Stimulated activated CD8-positive, alpha-beta memory T cell treated with anti-CD3 and anti-CD28 coated beads, Interleukin-4, amount 100 ng/mL, for 1 hour (primary cell): ENCODE measurements at regions not wholly inside any gene's neighbourhood (a gene's known extent, or its start where the extent isn't known, plus 50 kb on each side); places are given as distances from the start of the nearest gene placed in this dataset.
"Not testable (repeated sequence)": the region's sequence is repeated elsewhere in the genome, so short reads cannot be mapped to it uniquely, and the experiment has no call there.

Experiments used
- DNase-seq, 2 donors: peaks; one replicate each; pipeline ENCODE4 v3.0.0-alpha.2; 2020; ENCODE audit warnings: low read depth in 2 of 2, low spot score in 1 of 2

DNA sequence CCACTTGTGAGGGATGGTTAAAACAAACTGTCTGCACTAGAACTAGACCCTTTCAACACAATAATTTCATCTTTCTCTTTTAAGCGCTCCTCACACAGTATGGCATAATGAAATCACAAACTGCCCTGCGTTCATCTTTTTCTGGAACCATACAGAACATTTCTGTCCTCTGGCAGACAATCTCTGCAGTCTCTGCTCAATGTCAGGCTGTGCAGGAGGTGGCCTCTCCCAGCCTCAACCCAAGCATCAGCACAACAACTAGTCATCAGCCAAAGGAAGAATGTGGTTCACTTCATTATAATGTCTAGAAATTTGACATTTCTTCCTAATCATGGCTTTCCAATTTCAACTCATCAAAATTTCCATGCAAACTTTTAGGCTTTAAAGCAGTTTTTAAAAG, 125.1 kb upstream of the STARD13 start:
- no peak for DNase-seq

DNA sequence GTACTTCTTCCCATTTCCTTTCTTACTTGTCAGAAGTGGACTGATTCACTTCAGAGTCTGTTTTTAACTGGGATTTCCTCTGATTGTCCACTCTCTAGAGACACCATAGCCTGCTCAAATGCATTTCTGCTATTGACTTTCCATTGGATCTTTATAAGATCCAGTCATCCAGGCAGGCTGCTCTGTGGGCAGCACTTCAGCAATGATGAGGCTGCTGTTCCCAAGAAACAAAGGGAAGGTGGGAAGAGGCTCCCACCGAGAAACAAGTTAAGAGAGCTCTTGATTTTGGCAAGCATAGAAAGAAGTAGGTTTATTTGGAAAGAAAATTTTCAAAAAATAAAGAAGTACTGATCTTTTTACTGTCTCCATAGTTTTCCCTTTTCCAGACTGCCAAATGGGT, 125.8 kb upstream of the STARD13 start:
- no peak for DNase-seq

DNA sequence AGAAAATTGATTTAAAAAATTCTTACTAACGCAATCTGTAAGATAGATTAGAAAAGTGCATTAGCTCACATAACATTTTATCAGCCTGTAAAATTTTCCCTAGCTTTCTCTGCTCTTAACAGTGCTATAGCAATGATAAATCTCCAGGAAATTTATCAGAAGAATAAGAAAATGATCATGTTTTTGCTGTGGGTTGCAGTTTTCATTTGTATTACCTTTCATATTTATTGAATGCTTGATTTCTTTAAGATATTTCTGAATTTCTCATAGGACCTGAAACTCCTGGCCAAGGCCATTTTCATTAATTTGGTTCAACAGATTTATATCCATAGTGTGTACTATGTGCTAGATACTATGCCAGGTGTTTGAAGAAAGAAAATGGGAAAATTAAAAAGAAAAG, 130.3 kb upstream of the STARD13 start:
- DNase-seq = no peak

DNA sequence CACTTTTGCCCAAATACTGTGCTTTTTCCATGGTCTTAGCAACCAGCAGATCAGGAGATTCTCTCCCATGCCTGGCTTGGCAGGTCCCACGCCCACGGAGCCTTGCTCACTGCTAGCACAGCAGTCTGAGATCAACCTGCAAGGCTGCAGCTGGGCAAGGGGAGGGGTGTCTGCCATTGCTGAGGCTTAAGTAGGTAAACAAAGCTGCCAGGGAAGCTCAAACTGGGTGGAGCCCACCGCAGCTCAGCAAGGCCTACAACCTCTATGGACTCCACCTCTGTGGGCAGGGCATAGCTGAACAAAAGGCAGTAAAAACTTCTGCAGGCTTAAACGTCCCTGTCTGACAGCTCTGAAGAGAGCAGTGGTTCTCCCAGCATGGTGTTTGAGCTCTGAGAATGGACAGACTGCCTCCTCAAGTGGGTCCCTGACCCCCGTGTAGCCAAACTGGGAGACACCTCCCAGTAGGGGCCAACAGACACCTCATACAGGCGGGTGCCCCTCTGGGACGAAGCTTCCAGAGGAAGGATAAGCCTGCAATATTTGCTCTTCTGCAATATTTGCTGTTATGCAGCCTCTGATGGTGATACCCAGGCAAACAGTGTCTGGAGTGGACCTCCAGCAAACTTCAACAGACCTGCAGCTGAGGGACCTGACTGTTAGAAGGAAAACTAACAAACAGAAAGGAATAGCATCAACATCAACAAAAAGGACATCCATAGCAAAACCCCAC, 132.8 kb upstream of the STARD13 start:
- DNase-seq = not testable (repeated sequence)

DNA sequence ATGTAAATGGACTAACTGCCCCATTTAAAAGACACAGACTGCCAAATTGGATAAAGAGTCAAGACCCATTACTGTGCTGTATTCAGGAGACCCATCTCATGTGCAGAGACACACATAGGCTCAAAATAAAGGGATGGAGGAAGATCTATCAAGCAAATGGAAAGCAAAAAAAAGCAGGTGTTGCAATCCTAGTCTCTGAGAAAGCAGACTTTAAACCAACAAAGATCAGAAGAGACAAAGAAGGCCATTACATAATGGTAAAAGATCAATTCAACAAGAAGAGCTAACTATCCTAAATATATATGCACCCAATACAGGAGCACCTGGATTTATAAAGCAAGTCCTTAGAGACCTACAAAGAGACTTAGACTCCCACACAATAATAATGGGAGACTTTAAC, 134.6 kb upstream of the STARD13 start:
- DNase-seq = not testable (repeated sequence)

DNA sequence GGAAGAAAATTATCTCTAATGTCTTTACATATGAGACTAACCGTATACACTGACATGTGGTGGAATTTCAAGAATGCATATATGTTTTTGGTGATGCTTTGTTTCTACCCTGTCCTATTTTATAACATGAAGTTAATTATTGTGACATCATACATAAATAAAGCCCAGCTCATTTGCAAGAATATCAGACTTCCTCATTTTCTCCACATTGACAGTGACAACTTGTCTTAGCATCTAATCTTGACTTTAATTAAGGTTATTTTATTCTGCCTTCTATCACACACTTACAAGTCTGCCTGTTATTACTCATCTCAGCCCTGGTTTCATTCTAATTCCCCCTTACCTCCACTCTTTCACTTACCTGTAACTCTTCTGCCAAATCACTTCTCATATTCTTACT, 140.6 kb upstream of the STARD13 start:
- no peak for DNase-seq

DNA sequence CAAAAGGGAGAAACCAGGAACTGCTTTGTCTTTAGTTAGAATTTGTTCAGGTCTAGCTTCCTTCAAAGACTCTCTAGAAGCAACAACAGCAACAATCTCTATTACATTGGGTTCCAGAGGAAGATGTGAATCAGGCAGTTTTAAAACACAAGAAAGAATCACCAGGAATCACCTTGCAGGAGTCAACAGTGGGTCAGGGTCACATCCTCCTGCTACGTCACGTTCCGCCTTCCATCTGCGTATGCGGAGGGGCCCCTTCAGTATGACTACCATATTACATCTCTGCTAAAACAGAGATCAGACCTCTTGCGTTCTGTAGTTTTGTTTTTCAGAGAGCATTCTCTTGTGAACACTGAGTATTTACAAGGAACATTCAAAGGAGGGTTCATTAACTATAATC, 147.8 kb upstream of the STARD13 start:
- no peak for DNase-seq

DNA sequence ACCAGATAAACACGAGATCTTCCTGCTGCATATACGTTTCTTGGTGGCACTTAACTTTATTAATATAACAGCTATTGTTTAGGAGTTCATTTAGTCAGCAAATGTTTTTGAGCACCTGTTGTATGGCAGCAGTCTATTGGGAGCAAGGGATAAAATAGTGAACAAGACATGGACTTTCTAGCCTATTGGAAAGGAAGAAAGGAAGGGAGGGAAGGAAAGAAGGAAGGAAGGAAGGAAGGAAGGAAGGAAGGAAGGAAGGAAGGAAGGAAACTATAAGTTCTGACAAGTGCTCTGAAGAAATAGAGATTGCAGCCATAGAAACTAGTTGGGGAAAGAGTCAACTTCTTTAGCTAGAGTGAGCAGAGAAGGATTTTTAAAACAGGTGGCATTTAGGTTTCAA, 149.1 kb upstream of the STARD13 start:
- DNase-seq = no peak

DNA sequence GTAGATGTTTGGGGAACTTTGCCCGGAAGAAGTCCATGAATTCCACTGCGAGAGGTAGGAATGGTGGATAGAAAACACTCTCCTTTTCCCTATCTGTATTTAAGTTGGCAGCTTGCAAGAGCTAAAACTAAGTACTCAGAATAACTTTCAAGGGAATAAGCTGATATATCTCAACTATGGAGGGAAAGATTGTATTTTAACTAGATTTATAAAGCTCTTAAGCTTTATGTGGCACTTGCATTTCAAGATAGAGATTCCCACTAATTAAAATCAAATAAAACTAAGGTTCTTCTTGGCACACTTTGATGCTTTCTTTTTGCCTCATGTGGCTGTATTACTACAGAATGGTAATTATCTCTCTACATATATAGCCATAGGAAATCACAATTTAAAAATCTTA, 149.7 kb upstream of the STARD13 start:
- DNase-seq = no peak

DNA sequence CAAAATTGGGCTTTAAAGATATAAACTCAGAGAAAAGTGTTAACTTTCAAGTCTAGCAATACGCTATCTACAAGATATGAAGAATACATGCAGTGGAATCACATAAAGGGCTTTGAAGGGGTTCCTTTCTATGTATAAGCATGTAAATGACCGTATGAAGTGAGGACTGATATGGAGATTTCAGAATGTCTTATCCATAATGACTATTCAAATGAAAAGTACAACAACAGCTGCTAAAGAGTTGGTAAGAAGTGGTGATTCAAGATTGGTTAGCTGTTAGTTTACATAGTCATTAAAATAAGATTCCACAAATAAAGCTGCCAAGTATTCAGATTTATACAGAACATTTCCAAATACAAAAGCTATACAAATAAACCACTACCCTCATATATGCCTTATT, 153.4 kb upstream of the STARD13 start:
- no peak for DNase-seq

DNA sequence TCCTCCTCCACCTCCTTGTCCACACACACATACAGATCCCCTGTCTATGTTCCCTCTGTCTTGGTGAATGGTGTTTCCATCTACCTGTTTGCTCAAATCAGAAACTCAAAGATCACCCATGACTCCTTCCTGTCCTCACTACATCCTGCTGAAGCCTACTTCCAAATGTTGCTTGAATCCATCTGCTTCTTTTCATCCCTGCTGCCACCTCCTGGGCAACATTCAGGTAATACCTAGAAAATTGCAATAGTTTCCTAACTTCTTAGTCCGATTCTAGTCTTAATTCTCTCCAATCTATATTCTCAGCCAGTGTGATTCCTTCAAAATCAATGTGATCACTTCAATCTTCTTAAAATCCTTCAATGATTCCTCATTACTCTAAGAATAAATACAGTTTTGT, 155.5 kb upstream of the STARD13 start:
- no peak for DNase-seq

DNA sequence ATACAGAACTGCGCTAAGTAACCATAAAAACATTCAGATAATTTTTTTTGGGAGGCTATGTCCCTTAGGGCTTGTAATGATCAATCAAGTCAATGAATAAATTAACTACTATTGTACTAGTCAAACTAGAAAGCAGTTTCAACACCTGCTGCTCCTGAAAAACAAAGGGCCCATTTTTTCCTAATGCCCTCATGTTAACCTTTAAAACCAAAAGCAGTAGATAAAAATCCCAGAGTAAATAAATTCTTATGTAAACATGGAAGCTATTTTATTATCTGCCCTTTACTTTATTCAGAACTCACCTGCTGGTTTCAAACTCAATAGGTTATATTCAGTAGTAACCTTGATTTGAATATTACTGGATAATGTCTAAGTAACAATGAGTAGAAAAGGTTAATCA, 159.5 kb upstream of the STARD13 start:
- no peak for DNase-seq

DNA sequence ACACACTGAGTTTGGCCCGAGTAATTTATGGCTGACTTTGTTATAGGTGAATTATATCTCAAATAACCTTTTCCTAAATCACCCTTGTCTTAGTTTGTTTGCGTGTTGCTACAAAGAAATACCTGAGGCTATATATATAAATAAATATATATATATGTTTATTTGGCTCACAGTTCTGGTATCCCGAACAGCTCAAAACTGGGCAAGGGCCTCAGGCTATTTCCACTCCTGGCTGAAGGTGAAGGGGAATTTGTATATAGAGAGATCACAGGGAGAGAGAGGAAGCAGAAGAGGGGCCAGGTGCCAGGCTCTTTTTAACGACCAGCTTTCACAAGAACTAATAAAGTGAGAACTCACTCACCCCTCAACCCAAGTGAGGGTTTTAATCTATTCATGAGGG, 159.9 kb upstream of the STARD13 start:
- no peak for DNase-seq

DNA sequence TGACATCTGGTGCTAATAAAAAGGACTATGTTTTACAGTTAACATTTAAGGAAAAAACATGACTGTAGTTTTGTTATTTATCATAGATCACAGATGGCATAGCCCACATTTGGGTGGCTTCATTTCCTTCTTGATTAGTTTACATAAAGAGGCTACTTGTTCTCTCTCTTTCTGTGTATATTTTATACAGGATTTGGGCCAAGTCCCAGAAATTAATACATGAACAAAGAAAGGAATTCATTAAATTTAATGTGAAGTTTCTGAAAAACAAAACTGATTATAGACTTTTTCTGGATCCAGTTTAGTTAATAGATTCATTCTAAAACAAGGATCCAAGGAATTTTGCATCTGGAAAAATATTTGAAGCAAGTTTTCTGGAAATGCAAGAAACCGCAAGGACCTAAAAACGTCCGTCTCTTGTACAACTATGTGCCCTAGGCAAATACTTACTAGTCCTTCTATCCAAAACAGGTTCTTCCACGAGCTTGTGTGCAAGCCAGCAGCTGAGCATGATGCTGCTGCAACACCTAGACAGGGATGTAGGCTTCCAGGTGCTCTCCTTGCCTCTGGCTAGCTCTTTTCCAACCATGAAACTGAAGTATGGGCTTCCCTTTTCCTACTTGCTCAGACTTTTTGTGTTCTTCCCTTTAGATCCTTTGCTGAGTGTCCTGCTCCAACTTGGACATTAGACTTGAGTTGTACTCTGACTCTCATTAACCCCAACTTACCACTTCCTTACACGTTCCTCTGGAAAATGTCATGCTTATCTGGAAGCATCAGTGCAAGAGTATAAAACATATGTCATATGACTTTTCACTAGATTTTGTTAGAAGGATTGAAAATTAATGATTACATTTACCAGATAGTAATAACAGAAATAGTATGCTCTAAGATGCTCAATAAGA, 161.5 kb upstream of the STARD13 start:
- DNase-seq = no peak

DNA sequence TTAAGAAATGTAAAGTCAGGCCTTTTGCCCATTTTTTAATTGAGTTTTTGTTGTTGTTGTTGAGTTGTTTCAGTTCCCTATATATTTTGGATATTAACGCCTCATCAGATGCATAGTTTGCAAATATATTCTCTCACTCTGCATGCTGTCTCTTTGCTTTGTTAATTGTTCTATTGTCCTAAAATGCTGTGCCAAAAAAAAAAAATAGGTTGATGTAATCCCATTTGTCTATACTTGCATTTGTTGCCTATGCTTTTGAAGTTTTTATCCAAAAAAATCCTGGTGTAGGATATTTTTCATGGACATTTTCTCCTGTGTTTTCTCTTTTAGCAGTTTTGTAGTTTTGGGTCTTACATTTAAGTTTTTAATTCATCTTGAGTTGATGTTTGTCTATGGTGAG, 163.3 kb upstream of the STARD13 start:
- DNase-seq = no peak

DNA sequence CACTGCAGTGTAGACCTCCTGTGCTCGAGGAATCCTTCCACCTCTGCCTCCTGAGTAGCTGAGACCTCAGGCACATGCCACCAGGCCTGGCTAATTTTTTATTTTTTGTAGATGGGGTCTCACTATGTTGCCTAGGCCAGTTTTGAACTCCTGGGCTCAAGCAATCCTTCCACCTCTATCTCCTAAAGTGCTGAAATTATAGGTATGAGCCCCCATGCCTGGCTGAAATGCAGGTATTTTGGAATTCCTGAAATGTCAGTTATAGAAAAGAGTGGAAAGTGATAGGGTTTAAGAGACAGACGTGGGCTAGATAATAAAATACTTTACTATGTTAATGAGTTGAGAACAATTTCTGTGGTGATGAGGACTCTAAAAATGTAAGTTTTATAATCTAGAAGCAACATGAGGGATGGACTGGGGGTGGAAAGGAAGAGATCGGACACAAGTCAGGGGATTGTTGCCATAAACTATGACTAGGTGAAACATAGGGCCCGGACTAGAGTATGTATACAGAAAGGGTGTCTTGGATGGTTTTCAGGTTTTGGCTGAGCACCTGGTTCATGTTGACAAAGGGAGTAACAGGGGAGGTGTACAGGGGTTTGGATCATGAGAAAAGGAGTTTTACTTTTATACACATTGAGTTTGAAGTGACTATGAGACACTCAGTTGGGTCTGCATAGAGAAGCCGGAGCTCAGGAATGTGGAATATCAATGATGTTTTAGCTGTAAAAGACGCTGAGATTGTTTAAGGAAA, 165.6 kb upstream of the STARD13 start:
- no peak for DNase-seq

DNA sequence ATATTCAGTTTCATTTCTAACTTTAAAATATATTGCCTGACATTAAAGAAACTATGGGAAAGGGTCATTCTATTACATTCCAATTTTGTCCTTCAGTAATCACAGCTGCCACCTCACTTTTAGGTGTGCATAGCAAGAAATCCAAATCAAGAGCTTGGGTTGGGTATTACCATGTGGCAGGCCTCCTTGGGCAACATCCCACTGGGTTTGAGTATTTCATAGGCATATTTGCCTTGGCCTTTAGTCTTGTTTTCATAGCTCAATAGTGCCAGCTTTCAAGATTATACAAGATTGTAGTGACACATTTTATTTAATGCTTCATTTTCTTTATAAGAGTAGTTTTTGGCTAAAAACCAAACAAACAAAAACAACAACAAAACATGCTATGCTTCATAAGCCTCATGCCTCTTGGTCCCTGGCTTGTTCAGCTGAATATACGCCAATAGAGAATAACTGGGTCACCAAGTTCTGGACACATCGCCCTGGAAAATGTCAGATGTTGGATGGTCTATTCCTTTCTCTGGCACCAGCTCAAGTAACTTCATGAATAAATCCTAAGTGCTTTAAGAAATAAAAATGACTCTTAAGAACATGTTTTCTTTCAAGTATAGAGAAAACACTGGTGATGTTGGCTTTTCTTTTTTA, 167.4 kb upstream of the STARD13 start:
- no peak for DNase-seq

DNA sequence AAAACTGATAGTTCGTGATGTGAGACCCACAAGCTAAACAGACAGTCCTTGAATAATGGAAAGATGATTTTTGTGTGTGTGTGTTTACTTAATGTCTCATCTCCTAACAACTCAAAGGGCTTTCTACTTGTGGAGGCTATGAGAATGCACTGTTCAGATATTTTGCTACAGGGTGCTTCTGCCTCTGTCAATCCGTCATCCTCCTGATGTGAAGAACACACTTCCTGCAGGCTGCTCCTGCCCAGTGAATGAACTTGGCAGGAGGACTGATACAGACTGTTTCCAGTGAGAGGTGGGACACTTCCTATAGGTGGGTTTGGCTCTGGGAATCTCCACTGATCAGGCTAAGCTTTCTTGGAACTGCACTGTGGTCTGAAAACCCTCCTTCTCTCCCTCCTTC, 168.4 kb upstream of the STARD13 start:
- no peak for DNase-seq

DNA sequence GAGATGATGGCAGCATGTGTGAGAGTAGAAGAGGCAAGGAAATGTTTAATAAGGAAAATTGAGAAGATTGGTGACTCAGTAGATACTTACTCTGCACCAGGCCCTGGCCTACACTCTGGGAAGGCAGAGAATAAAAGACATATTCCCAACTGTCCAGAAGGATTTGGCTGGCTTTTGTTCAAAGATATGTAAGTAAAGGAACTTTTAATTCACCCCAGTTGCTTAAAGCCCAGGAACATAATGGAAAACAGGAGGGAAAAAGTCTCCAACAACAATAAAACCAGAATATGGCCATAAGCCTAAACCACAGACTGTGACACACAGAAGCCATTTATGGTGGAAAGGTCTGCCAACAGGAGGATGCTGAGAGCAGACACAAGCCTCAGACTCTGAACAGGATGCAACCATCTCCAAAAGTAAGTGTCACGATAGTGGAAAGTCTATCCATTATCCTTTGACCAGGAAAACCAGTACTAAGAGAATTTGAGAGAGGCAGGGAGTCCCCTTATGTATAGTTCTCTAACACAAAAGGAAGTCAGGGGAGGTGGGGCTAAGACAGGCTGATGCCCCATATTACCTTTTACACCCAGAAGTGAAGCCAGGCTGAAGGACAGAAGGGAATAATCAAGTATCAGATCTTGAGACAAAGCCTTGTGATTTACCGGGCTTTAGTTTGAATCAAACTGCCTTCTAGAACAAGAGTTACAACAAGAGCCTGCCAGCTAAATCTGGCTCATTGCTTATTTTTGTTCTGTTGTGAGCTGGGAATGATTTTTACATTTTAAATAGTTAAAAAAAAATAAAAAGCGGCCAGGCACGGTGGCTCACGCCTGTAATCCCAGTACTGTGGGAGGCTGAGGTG, 169.5 kb upstream of the STARD13 start:
- DNase-seq = no peak

DNA sequence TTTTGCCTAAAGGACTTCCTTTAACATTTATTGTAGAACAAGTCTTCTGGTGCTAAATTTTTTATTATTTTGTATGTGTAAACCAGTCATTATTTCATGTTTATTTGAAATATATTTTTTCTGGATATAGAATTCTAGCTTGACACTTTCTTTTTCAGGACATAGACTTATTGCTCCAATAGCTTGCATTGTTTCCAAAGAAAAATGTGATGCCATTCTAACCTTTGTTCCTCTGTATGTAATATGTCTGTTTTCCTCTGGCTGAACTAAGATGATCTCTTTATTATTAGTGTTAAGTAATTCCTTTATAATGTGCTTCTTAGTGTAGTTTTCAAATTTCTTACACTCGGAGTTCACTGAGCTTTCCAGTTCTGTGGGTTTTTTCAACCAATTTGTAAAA, 174.1 kb upstream of the STARD13 start:
- DNase-seq = no peak
